HG03469 (cell line): ENCODE measurements at regions not wholly inside any gene's neighbourhood (a gene's known extent, or its start where the extent isn't known, plus 50 kb on each side); places are given as distances from the start of the nearest gene placed in this dataset.

Experiments used
- ATAC-seq: cut with Tn5 transposase; IDR thresholded peaks from one replicate; pipeline ENCODE4 v1.9.1; 2021; ENCODE audit warnings: mild to moderate bottlenecking, moderate library complexity, moderate number of reproducible peaks; ENCODE audit not compliant: unreplicated experiment

DNA sequence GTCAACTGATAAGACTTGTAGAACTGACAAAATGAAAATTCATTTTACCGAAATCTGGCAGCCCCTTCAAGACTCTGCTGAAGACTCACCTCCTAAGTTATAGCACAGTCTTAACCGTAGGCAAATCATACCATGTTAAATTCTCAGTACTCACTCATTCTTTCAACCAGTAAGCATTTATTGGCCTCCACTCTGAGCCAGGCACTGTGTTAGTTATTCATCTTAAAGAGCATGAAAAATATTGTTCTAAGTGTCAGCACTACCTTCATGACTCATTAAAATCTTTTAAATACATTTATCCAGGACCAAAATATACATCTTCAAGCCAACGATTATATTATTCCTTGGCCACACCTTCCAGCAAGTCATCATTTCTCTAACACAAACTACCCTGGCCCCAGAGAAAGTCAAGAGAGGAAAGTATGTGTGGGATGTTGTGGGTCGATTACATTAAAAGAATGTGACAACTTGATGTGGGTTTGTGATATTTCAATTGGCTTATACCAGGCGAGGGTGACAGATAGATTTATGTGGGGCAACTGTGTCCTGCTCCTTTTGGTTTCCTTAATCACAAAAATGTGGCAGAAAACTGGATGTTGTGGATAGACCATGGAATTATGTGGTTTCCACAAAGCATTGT, 55.0 kb downstream of the TMEM30B start:
- ATAC-seq: no peak

- no peak for ATAC-seq
Observed at GRCh38 chr14:61225344-61225743, 55.8 kb downstream of the TMEM30B start.

DNA sequence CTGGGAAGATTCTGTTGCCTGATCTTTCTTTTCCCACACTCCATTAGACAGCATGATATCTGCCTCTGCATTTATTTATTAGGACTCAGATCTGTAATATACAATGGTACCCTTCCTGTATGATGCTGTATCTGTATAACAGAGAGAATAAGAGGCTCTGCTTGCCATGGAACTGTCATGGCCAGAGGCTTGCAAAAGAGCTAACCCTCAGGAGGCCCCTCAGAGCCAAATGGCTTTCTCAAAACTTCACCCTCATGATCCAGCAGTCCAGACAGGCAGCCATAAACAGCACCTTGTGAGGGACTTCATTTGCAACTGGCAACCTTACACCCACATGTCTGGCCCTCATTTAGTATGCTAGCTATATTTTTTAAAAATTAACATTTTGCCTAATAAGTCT, 57.6 kb downstream of the TMEM30B start:
- ATAC-seq: no peak

DNA sequence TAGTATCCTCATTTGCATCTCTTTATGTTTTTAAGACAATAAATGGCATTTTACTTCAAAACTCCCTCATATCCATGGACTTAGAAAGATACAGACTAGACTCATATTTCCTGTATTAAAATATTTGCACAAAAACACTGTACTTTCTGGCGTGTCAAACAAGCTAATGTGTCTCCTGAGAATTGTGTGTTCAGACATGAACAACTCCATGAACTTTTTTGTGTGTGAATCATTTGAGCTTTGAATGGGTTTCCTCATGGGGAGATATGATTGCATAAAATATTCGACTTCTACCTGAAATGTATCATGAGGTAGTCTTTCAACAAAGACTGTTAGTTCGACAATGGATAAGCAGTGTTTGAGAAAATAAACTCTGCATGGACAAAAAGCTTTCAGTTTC, 58.8 kb downstream of the TMEM30B start:
- no peak for ATAC-seq

DNA sequence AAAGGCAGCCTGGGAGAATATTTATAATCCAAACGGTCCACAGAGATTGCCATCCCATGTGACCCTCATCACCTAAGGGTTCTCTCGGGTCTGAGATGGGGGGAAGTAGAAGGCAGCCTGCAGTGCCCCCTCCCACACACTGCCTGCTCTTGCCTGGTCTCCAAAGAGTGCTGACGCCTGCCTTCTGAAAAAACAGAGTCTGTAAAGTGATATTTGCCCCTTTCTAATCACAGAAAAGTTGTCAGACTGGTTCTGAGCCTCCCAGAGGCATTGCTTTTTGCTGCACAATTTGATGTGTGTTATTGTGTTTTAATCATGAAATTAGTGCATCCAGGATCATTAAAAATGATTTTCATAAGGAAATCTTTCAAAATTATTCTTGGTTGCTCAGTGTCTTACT, 59.2 kb downstream of the TMEM30B start:
- no peak for ATAC-seq

- ATAC-seq: no peak
Observed at GRCh38 chr14:61219673-61220072, 61.5 kb downstream of the TMEM30B start.

GRCh38 chr14:61219256-61219655, 61.9 kb downstream of the TMEM30B start:
- ATAC-seq: no peak

- no peak for ATAC-seq
Observed at GRCh38 chr14:61218767-61219166, 62.4 kb downstream of the TMEM30B start.

DNA sequence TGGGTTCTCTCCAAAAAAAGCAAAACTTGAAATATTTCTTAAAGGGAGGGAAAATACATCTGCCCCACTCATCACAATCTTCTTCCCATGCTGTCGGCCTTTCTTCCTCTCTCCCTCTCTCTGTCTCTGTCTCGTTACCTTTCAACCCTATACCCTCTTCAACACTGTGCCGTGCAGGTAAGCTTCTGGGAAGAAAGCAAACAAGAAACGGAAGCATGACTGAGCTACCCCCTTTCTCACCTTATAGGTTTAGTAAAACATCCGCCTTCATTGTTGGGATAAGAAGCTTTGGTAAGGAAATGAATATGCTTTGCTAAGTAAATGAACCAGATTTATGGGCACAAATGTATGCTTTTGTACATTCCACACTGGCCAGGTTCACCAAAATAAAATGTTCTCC, 63.0 kb downstream of the TMEM30B start:
- ATAC-seq: no peak

DNA sequence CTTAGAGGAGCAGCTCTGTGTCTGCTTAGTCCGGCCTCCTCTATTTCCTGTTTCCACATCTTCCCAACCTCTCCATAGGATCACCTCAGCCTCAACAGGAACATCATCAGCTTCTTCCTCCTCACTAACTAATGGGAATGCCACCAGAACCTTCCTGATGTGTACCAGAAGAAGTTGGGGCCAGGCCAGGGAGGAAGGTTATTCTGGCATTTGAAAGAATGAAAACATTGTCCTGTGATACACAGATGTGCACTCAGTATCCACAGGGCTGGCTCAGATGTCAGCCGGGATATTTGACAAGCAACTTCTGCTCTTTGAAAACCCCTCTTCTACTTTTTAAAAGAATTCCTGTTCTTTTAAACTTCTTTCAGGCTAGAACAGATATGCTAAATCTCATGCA, 63.6 kb downstream of the TMEM30B start:
- ATAC-seq: no peak

DNA sequence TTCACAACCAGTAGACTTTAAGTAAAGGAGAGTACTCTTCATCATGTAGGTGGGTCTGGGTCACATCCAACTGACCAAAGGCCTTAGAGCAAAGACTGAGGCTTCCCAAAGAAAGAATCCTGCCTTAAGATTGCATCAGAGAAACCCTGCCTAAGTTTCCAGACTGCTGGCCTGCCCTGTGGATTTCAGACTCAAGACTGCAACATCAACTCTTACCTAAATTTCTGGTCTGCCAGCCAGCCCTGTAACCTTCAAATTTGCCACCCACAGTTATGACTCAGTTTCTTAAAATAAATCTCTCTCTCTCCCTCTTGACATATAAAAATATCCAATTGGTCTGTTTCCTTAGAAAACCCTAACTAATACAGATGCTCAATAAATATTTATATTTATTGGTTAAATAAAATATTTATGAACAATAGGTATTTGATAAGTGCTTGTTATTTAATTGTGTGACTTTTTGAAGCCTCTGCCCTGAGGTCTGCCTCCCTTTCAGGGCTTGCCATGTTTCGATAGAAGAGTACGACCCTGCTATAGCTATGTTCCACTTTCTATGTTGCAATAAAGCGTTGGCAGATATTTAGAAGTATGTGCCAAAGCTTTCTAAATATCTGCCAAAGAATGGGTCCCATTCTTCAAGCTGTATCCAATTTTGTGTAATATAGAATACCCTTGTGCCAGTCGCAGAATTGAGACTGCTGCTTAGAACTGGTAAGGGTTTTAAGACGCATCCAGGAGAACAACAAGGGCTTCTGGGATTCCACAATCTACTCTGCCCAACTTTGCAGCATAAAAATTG, 65.7 kb downstream of the TMEM30B start:
- ATAC-seq: no peak

- ATAC-seq: no peak
Observed at GRCh38 chr14:61213920-61214319, 67.2 kb downstream of the TMEM30B start.

DNA sequence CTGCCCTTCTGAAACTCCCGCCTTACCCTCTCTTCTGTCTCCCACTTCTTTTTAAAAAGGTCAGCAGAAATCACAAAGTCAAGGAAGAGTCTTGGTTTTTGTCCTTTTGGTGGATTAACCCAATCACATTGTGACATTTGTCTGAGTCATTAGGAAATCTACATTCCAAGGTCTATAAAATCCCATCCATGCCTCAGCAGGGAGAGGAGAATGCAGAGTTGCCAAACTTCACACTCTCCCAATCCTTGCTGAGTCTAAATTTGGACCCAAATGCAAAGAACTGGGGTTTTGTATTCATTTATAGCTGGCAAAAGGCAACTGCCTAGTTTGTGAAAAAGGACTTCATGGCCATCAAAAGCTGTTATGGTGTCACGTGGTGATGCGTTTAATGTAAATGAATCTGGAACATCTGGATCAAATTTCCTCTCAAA, 67.9 kb downstream of the TMEM30B start:
- no peak for ATAC-seq

DNA sequence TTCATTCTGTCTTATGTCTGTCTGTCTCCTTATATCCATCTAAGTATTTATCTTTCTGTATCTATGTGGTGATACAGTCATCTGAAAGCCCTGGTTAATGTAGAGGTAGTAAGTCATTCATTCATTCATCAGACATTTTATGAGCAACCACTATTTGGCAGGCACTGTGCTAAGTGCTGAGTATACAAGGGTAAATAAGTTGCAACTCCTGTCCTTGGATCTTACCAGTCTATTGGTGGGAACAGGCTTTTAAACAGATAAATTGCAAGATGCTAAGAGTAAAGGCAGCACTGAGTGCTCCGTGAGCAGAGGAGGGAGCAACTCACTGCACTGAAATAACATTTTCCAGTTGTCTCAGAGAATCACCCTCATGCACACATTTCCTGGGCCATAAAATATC, 68.6 kb downstream of the TMEM30B start:
- ATAC-seq: no peak

GRCh38 chr14:61211476-61212255, 69.5 kb downstream of the TMEM30B start:
- no peak for ATAC-seq

GRCh38 chr14:61203081-61203753, 77.9 kb downstream of the TMEM30B start:
- ATAC-seq: no peak

DNA sequence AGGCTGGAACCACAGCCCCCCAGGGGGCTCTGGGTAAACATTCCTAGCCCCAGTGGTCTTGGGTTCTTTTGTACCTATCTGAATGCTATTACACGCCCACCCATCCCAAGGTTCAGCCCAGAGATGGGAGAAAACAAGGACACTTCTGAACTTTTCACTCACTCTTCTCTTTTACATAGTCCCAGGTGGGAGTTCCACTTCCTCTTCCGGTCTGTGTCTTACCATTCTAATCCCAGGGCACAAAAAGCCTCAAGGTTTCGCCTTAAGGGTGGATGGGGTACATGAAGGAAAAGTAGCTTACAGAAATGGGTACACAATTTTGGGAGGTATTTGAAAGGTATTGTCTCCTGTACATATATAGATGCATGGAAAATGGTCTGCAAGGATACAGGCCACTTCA, 79.0 kb downstream of the TMEM30B start:
- ATAC-seq: no peak

DNA sequence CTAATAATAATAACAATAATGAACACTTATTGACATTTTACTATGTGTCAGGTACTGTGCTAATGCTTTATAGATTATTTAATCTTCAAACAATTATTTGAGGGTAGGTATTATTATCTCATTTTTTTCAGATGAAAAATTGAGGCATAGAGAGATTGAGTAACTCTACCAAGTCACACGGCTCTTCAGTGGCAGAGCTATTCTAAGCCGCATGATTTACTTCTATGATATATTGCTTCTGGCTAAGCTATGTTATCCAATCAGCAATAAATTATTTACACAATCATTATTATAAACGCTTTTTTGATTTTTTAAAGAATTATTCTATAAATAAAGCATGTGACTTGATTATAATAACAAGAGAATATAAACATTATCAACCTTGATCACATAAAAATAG, 80.0 kb downstream of the TMEM30B start:
- no peak for ATAC-seq

GRCh38 chr14:61197416-61197815, 83.7 kb downstream of the TMEM30B start:
- ATAC-seq: no peak

DNA sequence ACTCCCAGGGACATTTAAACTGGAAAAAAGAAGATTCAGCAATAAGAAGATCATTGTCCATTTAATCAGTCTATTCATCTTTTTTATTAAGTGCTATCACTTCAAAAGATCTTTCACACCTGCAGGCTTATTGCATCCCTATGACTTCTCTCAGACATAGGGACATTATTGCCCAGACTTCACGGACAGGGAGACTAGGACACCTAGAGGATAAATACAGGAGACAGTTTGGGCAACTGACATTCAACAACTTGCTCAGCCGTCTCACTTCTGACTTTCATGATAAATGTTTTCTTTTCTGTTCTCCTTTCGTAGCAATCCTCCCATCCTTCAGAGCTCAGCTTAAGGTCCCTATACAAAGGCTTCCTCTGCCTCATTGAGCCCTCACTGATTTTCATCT, 84.3 kb downstream of the TMEM30B start:
- ATAC-seq: no peak

GRCh38 chr14:61196034-61196433, 85.1 kb downstream of the TMEM30B start:
- ATAC-seq: no peak
